22Rv1 (cell line): ENCODE measurements at regions not wholly inside any gene's neighbourhood (a gene's known extent, or its start where the extent isn't known, plus 50 kb on each side); places are given as distances from the start of the nearest gene placed in this dataset.

Experiments
- ZFX ChIP-seq: fragments of 450-650 bp; IDR thresholded peaks from 2 replicates; pipeline ENCODE4 v1.6.1; 2017; ENCODE audit warnings: antibody characterized with exemption, borderline replicate concordance
- TF ChIP-seq, protein P1 (sequence below): fragments of 450-650 bp; IDR thresholded peaks from 2 replicates; pipeline ENCODE4 v1.5.1; 2017; ENCODE audit warnings: mild to moderate bottlenecking

DNA sequence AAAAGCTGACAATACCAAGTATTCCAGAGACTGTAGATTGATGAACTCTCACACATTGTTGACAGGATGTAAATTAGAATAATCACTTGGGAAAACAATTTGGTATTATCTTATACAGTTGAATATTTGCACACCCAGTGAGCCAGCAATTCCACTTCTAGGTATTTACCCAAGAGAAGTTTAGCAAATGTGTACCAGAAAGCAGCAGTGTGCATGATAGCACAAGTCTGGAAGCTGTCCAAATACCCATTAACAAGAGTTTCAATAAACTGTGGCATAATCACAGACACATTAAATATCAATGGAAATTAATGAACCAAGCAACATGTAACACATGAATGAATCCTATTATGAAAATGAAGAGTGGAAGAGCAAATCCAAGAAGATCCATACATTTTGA, 233.6 kb downstream of the TPBG start:
- TF ChIP-seq, protein P1, sequence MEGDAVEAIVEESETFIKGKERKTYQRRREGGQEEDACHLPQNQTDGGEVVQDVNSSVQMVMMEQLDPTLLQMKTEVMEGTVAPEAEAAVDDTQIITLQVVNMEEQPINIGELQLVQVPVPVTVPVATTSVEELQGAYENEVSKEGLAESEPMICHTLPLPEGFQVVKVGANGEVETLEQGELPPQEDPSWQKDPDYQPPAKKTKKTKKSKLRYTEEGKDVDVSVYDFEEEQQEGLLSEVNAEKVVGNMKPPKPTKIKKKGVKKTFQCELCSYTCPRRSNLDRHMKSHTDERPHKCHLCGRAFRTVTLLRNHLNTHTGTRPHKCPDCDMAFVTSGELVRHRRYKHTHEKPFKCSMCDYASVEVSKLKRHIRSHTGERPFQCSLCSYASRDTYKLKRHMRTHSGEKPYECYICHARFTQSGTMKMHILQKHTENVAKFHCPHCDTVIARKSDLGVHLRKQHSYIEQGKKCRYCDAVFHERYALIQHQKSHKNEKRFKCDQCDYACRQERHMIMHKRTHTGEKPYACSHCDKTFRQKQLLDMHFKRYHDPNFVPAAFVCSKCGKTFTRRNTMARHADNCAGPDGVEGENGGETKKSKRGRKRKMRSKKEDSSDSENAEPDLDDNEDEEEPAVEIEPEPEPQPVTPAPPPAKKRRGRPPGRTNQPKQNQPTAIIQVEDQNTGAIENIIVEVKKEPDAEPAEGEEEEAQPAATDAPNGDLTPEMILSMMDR = no peak
- TF ChIP-seq ZFX = no peak
